Fibroblast of lung (primary cell): ENCODE measurements at regions not wholly inside any gene's neighbourhood (a gene's known extent, or its start where the extent isn't known, plus 50 kb on each side); places are given as distances from the start of the nearest gene placed in this dataset.

Experiments
- EZH2 ChIP-seq: IDR thresholded peaks from 2 replicates; pipeline ENCODE4 v1.5.1; 2012; ENCODE audit warnings: low read length, control low read depth, mild to moderate bottlenecking; ENCODE audit errors: missing control alignments
- TF ChIP-seq, protein P1 (sequence below), 2 donors: IDR thresholded peaks in 1 of 2; conservative IDR thresholded peaks in 1 of 2; 1 replicate in 1 of 2; 2 replicates in 1 of 2; pipeline ENCODE4 v1.5.1; 2011 to 2012; ENCODE audit warnings: low read length in 2 of 2, control low read depth in 1 of 2, inconsistent platforms in 1 of 2, low read depth in 1 of 2, mild to moderate bottlenecking in 1 of 2

GRCh38 chr5:96302174-96302738, 130.8 kb downstream of the PCSK1 start:
- no peak for TF ChIP-seq EZH2
- TF ChIP-seq, protein P1, sequence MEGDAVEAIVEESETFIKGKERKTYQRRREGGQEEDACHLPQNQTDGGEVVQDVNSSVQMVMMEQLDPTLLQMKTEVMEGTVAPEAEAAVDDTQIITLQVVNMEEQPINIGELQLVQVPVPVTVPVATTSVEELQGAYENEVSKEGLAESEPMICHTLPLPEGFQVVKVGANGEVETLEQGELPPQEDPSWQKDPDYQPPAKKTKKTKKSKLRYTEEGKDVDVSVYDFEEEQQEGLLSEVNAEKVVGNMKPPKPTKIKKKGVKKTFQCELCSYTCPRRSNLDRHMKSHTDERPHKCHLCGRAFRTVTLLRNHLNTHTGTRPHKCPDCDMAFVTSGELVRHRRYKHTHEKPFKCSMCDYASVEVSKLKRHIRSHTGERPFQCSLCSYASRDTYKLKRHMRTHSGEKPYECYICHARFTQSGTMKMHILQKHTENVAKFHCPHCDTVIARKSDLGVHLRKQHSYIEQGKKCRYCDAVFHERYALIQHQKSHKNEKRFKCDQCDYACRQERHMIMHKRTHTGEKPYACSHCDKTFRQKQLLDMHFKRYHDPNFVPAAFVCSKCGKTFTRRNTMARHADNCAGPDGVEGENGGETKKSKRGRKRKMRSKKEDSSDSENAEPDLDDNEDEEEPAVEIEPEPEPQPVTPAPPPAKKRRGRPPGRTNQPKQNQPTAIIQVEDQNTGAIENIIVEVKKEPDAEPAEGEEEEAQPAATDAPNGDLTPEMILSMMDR (conservative IDR thresholded peaks at IDR 0.05 in 1 of 2, IDR thresholded peaks at IDR 0.05 in 1 of 2; ENCODE audit: low read depth in 1 of 2, low read length in 2 of 2) = no peak
